ENCODE measurements at regions not wholly inside any gene's neighbourhood (a gene's known extent, or its start where the extent isn't known, plus 50 kb on each side); places are given as distances from the start of the nearest gene placed in this dataset.

GRCh38 chr2:120867290-120868241 lies 131.9 kb downstream of the GLI2 start:
- TF ChIP-seq CTCF (IDR thresholded peaks at IDR 0.05; ENCODE audit: insufficient read depth, low read depth, low read length) (no peak), EZH2 (IDR thresholded peaks at IDR 0.05; ENCODE audit: insufficient read depth, low read length) (no peak)
